ENCODE measurements at regions not wholly inside any gene's neighbourhood (a gene's known extent, or its start where the extent isn't known, plus 50 kb on each side); places are given as distances from the start of the nearest gene placed in this dataset.

DNA sequence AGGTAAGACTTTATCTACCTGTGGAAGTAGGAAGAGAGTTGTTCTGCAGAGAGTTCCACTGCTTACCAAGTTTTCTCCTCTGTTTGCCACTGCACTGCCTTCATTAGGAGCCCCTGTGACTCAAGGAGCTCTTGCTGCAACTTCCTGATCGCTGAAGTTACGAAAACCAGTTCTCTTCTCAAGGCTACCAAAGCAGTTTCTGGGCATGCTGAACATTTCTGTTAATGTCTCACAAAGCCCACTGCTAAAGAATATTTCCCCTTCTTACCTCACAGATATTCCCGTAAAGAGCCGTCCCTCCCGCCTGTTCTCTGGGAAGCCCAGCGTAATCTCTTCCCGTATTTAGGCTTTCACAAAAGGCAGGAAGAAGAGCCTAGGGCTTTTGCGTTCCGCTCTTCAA lies 82.6 kb upstream of the OXGR1 start:
- 86% methylated on average over 9 of the region's 9 CpGs for WGBS (ENCODE audit: missing lambda C conversion rate)
- Histone ChIP-seq H3K4me1 (no peaks in the 10 kb centered on the region), H3K4me2 (no peak overlapping the region), H3K4me3 (no peak overlapping the region), H3K27ac (no peak overlapping the region), H3K9me3 (peaks cover 8% of the 10 kb centered on the region; the same call in 2 of the 3 replicates)
- ChIA-PET POLR2A (no interaction called here), CTCF (interaction anchor here (1.3 kb wide), 1 partner anchor 58 kb away, joined by 5 read pairs; no protein-coding TSS in a partner anchor)
- no peak for TF ChIP-seq ZC3H11A (IDR thresholded peaks at IDR 0.05)
- TF ChIP-seq RFX5 (IDR thresholded peaks at IDR 0.05) = no peak
- no peak for TF ChIP-seq HOXB5 (CRISPR knock-in tag; IDR thresholded peaks at IDR 0.05)
- no peak for TF ChIP-seq EP300 (IDR thresholded peaks at IDR 0.05)
- no peak for TF ChIP-seq CHD2 (IDR thresholded peaks at IDR 0.05; ENCODE audit: low read length, partially characterized antibody)
- TF ChIP-seq, protein P1, sequence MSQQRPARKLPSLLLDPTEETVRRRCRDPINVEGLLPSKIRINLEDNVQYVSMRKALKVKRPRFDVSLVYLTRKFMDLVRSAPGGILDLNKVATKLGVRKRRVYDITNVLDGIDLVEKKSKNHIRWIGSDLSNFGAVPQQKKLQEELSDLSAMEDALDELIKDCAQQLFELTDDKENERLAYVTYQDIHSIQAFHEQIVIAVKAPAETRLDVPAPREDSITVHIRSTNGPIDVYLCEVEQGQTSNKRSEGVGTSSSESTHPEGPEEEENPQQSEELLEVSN (IDR thresholded peaks at IDR 0.05; ENCODE audit: borderline replicate concordance, low read depth) = no peak
- ATAC-seq = no peak
- FAIRE-seq = no peak
- DNase-seq (ENCODE audit: low read depth in 1 of 2, low spot score in 1 of 2) = no peak

DNA sequence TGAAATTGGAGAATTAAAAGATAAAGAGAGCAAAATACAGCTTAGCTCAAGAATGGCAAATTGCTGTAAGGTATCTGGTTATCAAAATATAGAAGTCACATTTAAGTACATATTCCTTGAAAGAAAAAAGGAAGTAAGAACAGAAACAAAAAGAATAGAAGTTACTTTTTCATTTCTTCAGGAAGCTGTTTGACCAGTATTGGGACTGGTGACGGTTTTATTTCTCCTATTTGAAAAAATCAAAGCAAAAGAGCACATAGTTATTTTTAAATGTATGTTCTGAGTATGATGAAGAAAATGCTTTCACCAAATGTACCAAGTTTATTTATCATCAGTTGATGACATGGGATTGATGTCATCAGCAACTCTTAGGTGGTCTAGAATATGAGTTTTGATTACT lies 83.1 kb upstream of the OXGR1 start:
- TF ChIP-seq GATA3 (IDR thresholded peaks at IDR 0.05; ENCODE audit: borderline replicate concordance) (no peak), RAD21 (conservative IDR thresholded peaks at IDR 0.05 in 1 of 2, IDR thresholded peaks at IDR 0.05 in 1 of 2) (no peak)
- DNase-seq (ENCODE audit: low read depth in 1 of 2, low spot score in 1 of 2) = no peak
- ATAC-seq = no peak
- 26% methylated on average over 1 of the region's 1 CpG for WGBS (ENCODE audit: missing lambda C conversion rate)
- FAIRE-seq = no peak
- Histone ChIP-seq H3K4me1 (no peaks in the 10 kb centered on the region), H3K27ac (no peak overlapping the region), H3K4me3 (no peak overlapping the region), H3K4me2 (no peak overlapping the region), H3K9me3 (peaks cover 8% of the 10 kb centered on the region; the same call in 2 of the 3 replicates)
- ChIA-PET CTCF (interaction anchor here (1.3 kb wide), 1 partner anchor 59 kb away, joined by 5 read pairs; no protein-coding TSS in a partner anchor), POLR2A (no interaction called here)

DNA sequence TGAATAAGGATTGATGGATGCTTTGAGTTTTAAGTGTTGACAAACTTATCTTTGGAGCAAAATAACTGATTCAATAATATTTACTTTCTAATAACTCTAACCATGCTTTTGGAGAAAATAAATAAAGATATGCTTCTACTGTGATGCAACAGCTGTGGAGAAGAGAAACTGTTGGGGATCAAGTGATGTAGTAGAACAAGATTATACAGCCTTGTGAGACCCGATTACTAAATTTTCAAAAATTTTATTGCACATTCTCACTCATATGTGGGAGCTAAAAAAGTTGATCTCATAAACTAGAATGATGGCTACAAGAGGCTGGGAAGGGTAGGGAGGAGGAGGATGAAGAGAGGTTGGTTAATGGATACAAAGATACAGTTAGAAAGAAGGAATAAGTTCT lies 85.5 kb upstream of the OXGR1 start:
- DNase-seq (ENCODE audit: low read depth in 1 of 2, low spot score in 1 of 2) = no peak
- no peak overlapping the region for H3K27ac ChIP-seq
- no peak overlapping the region for H3K4me2 ChIP-seq
- no peaks in the 10 kb centered on the region for H3K4me1 ChIP-seq
- TF ChIP-seq RCOR1 (IDR thresholded peaks at IDR 0.05; ENCODE audit: low read depth, low read length) (no peak), PHF8 (IDR thresholded peaks at IDR 0.05; ENCODE audit: borderline replicate concordance, low read depth) (no peak), TP53 (CRISPR knock-in tag; IDR thresholded peaks at IDR 0.05) (no peak), KDM5A (IDR thresholded peaks at IDR 0.05) (no peak), NFE2L2 (conservative IDR thresholded peaks at IDR 0.05; ENCODE audit: low read length) (no peak), CHD4 (IDR thresholded peaks at IDR 0.05; ENCODE audit: borderline replicate concordance) (no peak)
- TF ChIP-seq, protein P2, sequence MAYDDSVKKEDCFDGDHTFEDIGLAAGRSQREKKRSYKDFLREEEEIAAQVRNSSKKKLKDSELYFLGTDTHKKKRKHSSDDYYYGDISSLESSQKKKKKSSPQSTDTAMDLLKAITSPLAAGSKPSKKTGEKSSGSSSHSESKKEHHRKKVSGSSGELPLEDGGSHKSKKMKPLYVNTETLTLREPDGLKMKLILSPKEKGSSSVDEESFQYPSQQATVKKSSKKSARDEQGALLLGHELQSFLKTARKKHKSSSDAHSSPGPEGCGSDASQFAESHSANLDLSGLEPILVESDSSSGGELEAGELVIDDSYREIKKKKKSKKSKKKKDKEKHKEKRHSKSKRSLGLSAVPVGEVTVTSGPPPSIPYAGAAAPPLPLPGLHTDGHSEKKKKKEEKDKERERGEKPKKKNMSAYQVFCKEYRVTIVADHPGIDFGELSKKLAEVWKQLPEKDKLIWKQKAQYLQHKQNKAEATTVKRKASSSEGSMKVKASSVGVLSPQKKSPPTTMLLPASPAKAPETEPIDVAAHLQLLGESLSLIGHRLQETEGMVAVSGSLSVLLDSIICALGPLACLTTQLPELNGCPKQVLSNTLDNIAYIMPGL (CRISPR knock-in tag; IDR thresholded peaks at IDR 0.05; ENCODE audit: borderline replicate concordance) = no peak
- TF ChIP-seq, protein P3, sequence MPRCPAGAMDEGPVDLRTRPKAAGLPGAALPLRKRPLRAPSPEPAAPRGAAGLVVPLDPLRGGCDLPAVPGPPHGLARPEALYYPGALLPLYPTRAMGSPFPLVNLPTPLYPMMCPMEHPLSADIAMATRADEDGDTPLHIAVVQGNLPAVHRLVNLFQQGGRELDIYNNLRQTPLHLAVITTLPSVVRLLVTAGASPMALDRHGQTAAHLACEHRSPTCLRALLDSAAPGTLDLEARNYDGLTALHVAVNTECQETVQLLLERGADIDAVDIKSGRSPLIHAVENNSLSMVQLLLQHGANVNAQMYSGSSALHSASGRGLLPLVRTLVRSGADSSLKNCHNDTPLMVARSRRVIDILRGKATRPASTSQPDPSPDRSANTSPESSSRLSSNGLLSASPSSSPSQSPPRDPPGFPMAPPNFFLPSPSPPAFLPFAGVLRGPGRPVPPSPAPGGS (IDR thresholded peaks at IDR 0.05) = no peak
- TF ChIP-seq, protein P4, sequence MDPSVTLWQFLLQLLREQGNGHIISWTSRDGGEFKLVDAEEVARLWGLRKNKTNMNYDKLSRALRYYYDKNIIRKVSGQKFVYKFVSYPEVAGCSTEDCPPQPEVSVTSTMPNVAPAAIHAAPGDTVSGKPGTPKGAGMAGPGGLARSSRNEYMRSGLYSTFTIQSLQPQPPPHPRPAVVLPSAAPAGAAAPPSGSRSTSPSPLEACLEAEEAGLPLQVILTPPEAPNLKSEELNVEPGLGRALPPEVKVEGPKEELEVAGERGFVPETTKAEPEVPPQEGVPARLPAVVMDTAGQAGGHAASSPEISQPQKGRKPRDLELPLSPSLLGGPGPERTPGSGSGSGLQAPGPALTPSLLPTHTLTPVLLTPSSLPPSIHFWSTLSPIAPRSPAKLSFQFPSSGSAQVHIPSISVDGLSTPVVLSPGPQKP (IDR thresholded peaks at IDR 0.05; ENCODE audit: low read depth, low read length) = no peak
- no peak for ATAC-seq
- CTCF ChIA-PET = no interaction called here
- H3K9me3 ChIP-seq = 0 out of 3 replicates have a peak, but pooled peaks cover 3% of the 10 kb centered on the region
- POLR2A ChIA-PET = no interaction called here
- no peak overlapping the region for H3K4me3 ChIP-seq
- WGBS (ENCODE audit: missing lambda C conversion rate) = 0% methylated on average over 1 of the region's 1 CpG
- FAIRE-seq = peak; percentile 46

Data from A549 (cell line).